Cardiac muscle cell (in vitro differentiated cells and primary cell): ENCODE measurements at regions not wholly inside any gene's neighbourhood (a gene's known extent, or its start where the extent isn't known, plus 50 kb on each side); places are given as distances from the start of the nearest gene placed in this dataset.

Experiments used
- DNase-seq, 2 donors: peaks; one replicate each; pipeline versions ENCODE4 v3.0.0 to v3.0.0-alpha.2; 2010 to 2017; ENCODE audit warnings: low read depth in 1 of 2, low spot score in 1 of 2
- H3K27ac ChIP-seq: fragments of 200-600 bp; sonication (generic); 2 replicates; pipeline ENCODE4 v1.5.1; 2016
- H3K27me3 ChIP-seq: fragments of 200-600 bp; sonication (generic); 2 replicates; pipeline ENCODE4 v1.6.0; 2016; ENCODE audit warnings: control low read depth
- H3K36me3 ChIP-seq: fragments of 200-600 bp; sonication (generic); 2 replicates; pipeline ENCODE4 v1.5.1; 2016; ENCODE audit warnings: control low read depth
- H3K4me1 ChIP-seq: fragments of 200-600 bp; sonication (generic); 2 replicates; pipeline ENCODE4 v1.8.1; 2017; ENCODE audit warnings: low read depth, mild to moderate bottlenecking, mixed run types
- H3K4me3 ChIP-seq: fragments of 200-600 bp; sonication (generic); 2 replicates; pipeline ENCODE4 v1.5.1; 2016; ENCODE audit warnings: mild to moderate bottlenecking
- H3K9me3 ChIP-seq: fragments of 200-600 bp; sonication (generic); 2 replicates; pipeline ENCODE4 v1.5.1; 2017; ENCODE audit warnings: low read depth, mild to moderate bottlenecking, control low read depth
- CTCF ChIP-seq: IDR thresholded peaks from 2 replicates; pipeline ENCODE4 v1.5.1; 2012; ENCODE audit warnings: low read depth, mild to moderate bottlenecking, low read length

GRCh38 chr2:186959486-186959885 lies 110.5 kb upstream of the ZSWIM2 start:
- TF ChIP-seq CTCF, result no peak
- H3K4me3 ChIP-seq, result no peak overlapping the region
- H3K9me3 ChIP-seq, result no peaks in the 10 kb centered on the region
- H3K27ac ChIP-seq, result no peak overlapping the region
- no peaks in the 10 kb centered on the region for H3K27me3 ChIP-seq
- no peak for DNase-seq
- H3K4me1 ChIP-seq, result no peaks in the 10 kb centered on the region
- H3K36me3 ChIP-seq, result no peaks in the 10 kb centered on the region

GRCh38 chr2:186950694-186951093 lies 101.7 kb upstream of the ZSWIM2 start:
- Histone ChIP-seq H3K27me3 (no peaks in the 10 kb centered on the region), H3K27ac (no peak overlapping the region), H3K36me3 (no peaks in the 10 kb centered on the region), H3K4me1 (no peaks in the 10 kb centered on the region), H3K4me3 (no peak overlapping the region), H3K9me3 (no peaks in the 10 kb centered on the region)
- TF ChIP-seq CTCF, result no peak
- no peak for DNase-seq

- no peaks in the 10 kb centered on the region for H3K36me3 ChIP-seq
- no peaks in the 10 kb centered on the region for H3K27me3 ChIP-seq
- no peaks in the 10 kb centered on the region for H3K9me3 ChIP-seq
- no peak for DNase-seq
- H3K4me1 ChIP-seq, result no peaks in the 10 kb centered on the region
- H3K27ac ChIP-seq, result no peak overlapping the region
- no peak for TF ChIP-seq CTCF
- H3K4me3 ChIP-seq, result no peak overlapping the region
Measured at GRCh38 chr2:186949726-186950256, 100.8 kb upstream of the ZSWIM2 start.

GRCh38 chr2:186947516-186947915 lies 98.5 kb upstream of the ZSWIM2 start:
- Histone ChIP-seq H3K27me3 (no peaks in the 10 kb centered on the region), H3K4me1 (no peaks in the 10 kb centered on the region), H3K36me3 (no peaks in the 10 kb centered on the region), H3K4me3 (no peak overlapping the region), H3K9me3 (no peaks in the 10 kb centered on the region), H3K27ac (no peak overlapping the region)
- no peak for DNase-seq
- no peak for TF ChIP-seq CTCF

- Histone ChIP-seq H3K9me3 (no peaks in the 10 kb centered on the region), H3K4me1 (no peaks in the 10 kb centered on the region), H3K27ac (no peak overlapping the region), H3K4me3 (no peak overlapping the region), H3K27me3 (no peaks in the 10 kb centered on the region), H3K36me3 (no peaks in the 10 kb centered on the region)
- TF ChIP-seq CTCF, result no peak
- no peak for DNase-seq
Measured at GRCh38 chr2:186946896-186947467, 98.0 kb upstream of the ZSWIM2 start.
